SK-N-SH (cell line): ENCODE measurements at regions not wholly inside any gene's neighbourhood (a gene's known extent, or its start where the extent isn't known, plus 50 kb on each side); places are given as distances from the start of the nearest gene placed in this dataset.

Experiments
- EP300 ChIP-seq, 2 experiments: IDR thresholded peaks; 2 replicates each; pipeline versions ENCODE4 v1.4.0 to v1.6.1; 2012; ENCODE audit warnings: borderline replicate concordance in 1 of 2, low read depth in 1 of 2, low read length in 1 of 2
- RAD21 ChIP-seq: IDR thresholded peaks from 2 replicates; pipeline ENCODE4 v1.6.1; 2012; ENCODE audit warnings: mild to moderate bottlenecking, low read length

DNA sequence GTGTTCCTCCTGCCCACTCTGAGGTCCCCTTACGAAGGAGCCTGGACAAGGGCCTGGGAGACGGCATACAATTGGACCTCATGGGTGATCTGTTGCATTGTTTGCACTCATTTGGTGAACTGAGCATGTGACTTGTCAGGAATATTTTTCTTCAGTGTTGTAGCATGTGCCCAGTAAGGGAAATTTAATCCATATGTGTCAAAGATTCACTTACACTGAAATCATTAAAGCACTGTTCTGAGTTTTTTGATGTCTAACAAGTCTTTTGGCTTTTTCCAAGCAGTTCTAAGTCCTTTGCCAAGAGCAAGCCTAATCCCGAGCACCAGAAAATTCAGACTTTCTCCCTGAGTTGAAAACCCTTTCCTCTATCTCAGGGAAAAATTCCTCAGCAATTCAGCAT, 61.6 kb upstream of the RPS23 start:
- no peak for TF ChIP-seq RAD21
- no peak for TF ChIP-seq EP300 (IDR thresholded peaks at IDR 0.05; ENCODE audit: borderline replicate concordance in 1 of 2, low read depth in 1 of 2, low read length in 1 of 2)
